B cell (primary cell): ENCODE measurements at regions not wholly inside any gene's neighbourhood (a gene's known extent, or its start where the extent isn't known, plus 50 kb on each side); places are given as distances from the start of the nearest gene placed in this dataset.

Experiments used
- ATAC-seq: fragments of 200-7000 bp; cut with Tn5 transposase; one replicate; pipeline ENCODE4 v1.10.0; 2021; ENCODE audit warnings: low read depth, mild to moderate bottlenecking, moderate number of reproducible peaks, moderate library complexity
- CTCF ChIA-PET: fragments of 350-600 bp; sonication (Branson Sonifier 250); formaldehyde crosslinking; loops from one replicate; lab custom pipeline; 2021; ENCODE audit warnings: antibody characterized with exemption, inconsistent platforms; lab: Charles Lee
- POLR2A ChIA-PET: fragments of 350-600 bp; sonication (Branson Sonifier 250); formaldehyde crosslinking; loops from one replicate; lab custom pipeline; 2021; ENCODE audit warnings: antibody characterized with exemption; lab: Charles Lee
- DNase-seq: peaks from one replicate; pipeline ENCODE4 v3.0.0; 2013
- H2AFZ ChIP-seq: 2 replicates; pipeline ENCODE4 v1.6.1; 2012; ENCODE audit warnings: mild to moderate bottlenecking, low read depth, low read length; ENCODE audit not compliant: insufficient read depth, poor library complexity, severe bottlenecking
- H3K27ac ChIP-seq, 2 donors: 1 replicate in 1 of 2; 2 replicates in 1 of 2; pipeline ENCODE4 v1.5.1; 2012 to 2013; ENCODE audit warnings: low read length in 2 of 2, mild to moderate bottlenecking in 2 of 2, moderate library complexity in 1 of 2
- H3K27me3 ChIP-seq, 4 experiments: fragments of 200-600 bp in 1 of 4; sonication (generic) in 1 of 4; replicated peaks in 1 of 4; 1 replicate in 2 of 4; 2 replicates in 2 of 4; pipeline versions ENCODE4 v1.6.1 to v1.7.0; 2013 to 2016; ENCODE audit warnings: low read length in 3 of 4, mild to moderate bottlenecking in 2 of 4, mixed read lengths in 1 of 4, moderate library complexity in 1 of 4; ENCODE audit not compliant: insufficient read depth in 4 of 4, control insufficient read depth in 3 of 4; ENCODE audit errors: control extremely low read depth in 1 of 4
- H3K36me3 ChIP-seq, 2 experiments: replicated peaks in 1 of 2; 1 replicate in 1 of 2; 2 replicates in 1 of 2; pipeline versions ENCODE4 v1.6.1 to v1.7.1; 2013; ENCODE audit warnings: low read length in 1 of 2; ENCODE audit not compliant: insufficient read depth in 2 of 2, control insufficient read depth in 1 of 2; ENCODE audit errors: control extremely low read depth in 1 of 2, extremely low read depth in 1 of 2
- H3K4me1 ChIP-seq, 2 donors: fragments of 200-600 bp in 1 of 2; sonication (generic) in 1 of 2; 1 replicate in 1 of 2; 2 replicates in 1 of 2; pipeline versions ENCODE4 v1.5.1 to v1.6.1; 2013 to 2017; ENCODE audit warnings: low read length in 2 of 2; ENCODE audit not compliant: control insufficient read depth in 2 of 2, insufficient read depth in 2 of 2
- H3K4me2 ChIP-seq: replicated peaks from 2 replicates; pipeline ENCODE3; 2012; ENCODE audit warnings: mild to moderate bottlenecking, low read depth, low read length; ENCODE audit not compliant: poor library complexity, severe bottlenecking
- H3K4me3 ChIP-seq, 5 experiments: fragments of 200-600 bp in 1 of 5; sonication (generic) in 1 of 5; 1 replicate in 3 of 5; 2 replicates in 2 of 5; pipeline versions ENCODE4 v1.5.1 to v1.7.0; 2011 to 2016; ENCODE audit warnings: low read length in 4 of 5, mild to moderate bottlenecking in 4 of 5, low read depth in 2 of 5, control low read depth in 1 of 5, moderate library complexity in 1 of 5; ENCODE audit not compliant: insufficient read depth in 1 of 5; ENCODE audit errors: control extremely low read depth in 1 of 5, extremely low read depth in 1 of 5
- H3K79me2 ChIP-seq: fragments of 200-600 bp; sonication (generic); one replicate; pipeline ENCODE4 v1.6.0; 2016; ENCODE audit warnings: low read length; ENCODE audit not compliant: control insufficient read depth, insufficient read depth
- H3K9ac ChIP-seq: fragments of 200-600 bp; sonication (generic); 2 replicates; pipeline ENCODE4 v1.6.1; 2017; ENCODE audit warnings: mild to moderate bottlenecking, low read length, moderate library complexity
- H3K9me3 ChIP-seq, 3 donors: one replicate each; pipeline versions ENCODE4 v1.6.1 to v1.7.1; 2013; ENCODE audit warnings: low read length in 2 of 3; ENCODE audit not compliant: control insufficient read depth in 2 of 3, insufficient read depth in 1 of 3; ENCODE audit errors: control extremely low read depth in 1 of 3
- H4K20me1 ChIP-seq: 2 replicates; pipeline ENCODE4 v1.6.0; 2012; ENCODE audit warnings: mild to moderate bottlenecking, low read length; ENCODE audit not compliant: insufficient read depth, control insufficient read depth, poor library complexity, severe bottlenecking
- H3K27ac Mint-ChIP-seq: one replicate; pipeline ENCODE4 v1.8.0; 2021; ENCODE audit warnings: mixed read lengths
- H3K27me3 Mint-ChIP-seq: one replicate; pipeline ENCODE4 v1.8.0; 2021; ENCODE audit warnings: mixed read lengths
- H3K4me1 Mint-ChIP-seq: one replicate; pipeline ENCODE4 v1.8.0; 2021; ENCODE audit warnings: mixed read lengths
- H3K4me3 Mint-ChIP-seq: one replicate; pipeline ENCODE4 v1.8.0; 2021; ENCODE audit warnings: mixed read lengths
- H3K9me3 Mint-ChIP-seq: one replicate; pipeline ENCODE4 v1.8.0; 2022; ENCODE audit warnings: mixed read lengths; ENCODE audit not compliant: insufficient read depth
- EZH2 ChIP-seq: IDR thresholded peaks from 2 replicates; pipeline ENCODE4 v1.6.1; 2012; ENCODE audit warnings: borderline replicate concordance, low read depth, mild to moderate bottlenecking, moderate library complexity, low read length; ENCODE audit not compliant: insufficient read depth, poor library complexity, severe bottlenecking
- WGBS: methylation state at CpG from one replicate; pipeline ENCODE4 v1.1.5; 2013; ENCODE audit warnings: missing lambda C conversion rate; ENCODE audit not compliant: insufficient coverage; 5-methylcytosine and 5-hydroxymethylcytosine counted together
- intact Hi-C: fragments of 100-400 bp; cut with micrococcal nuclease; formaldehyde crosslinking; loops from one replicate; pipeline ENCODE4 v1.10.0; 2022
- TF ChIP-seq, protein P1 (sequence below): fragments of 200-600 bp; IDR thresholded peaks from one replicate; pipeline ENCODE4 v1.8.0; 2022; ENCODE audit warnings: antibody characterized with exemption, mild to moderate bottlenecking

DNA sequence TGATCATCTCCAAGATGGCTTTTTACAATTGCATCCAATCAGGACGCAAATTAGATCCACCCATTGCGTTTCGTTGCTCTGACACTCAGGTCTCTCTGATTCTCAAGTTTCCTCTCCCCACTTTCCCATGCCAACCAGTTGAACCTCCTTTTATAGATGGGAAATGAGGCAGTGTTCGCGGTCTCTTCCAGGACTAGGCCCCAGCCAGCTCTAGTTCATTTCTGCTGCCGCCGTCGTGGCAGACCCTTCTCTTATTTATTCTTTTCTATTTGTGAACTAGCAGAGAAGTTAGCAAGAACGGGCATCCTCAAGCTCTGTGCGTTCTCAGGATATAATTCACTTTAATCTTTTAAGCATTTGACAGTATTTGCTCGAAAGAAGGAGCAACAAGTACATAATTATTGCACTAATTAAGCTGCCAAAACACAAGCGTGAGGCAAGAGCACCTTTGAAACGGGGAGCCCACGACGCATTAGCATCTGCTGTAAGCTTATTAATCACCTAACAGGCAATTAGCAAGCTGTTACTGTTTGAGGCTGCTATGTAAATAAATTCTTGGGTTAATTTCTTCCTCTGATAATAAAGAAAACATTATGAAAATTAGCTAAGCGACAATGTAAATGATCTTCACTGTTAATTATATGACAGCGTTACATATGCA, 246.4 kb upstream of the TLE3 start:
- no peak overlapping the region for H3K27ac Mint-ChIP-seq
- H3K4me3 Mint-ChIP-seq, result no peak overlapping the region
- H3K9ac ChIP-seq, result no peak overlapping the region
- 93% methylated on average over 6 of the region's 17 CpGs for WGBS
- no peak overlapping the region for H3K4me2 ChIP-seq
- H3K27me3 ChIP-seq, result peaks cover 0 to 6% (median 1%) of the 10 kb centered on the region in 4 experiments
- no peak overlapping the region for H3K27ac ChIP-seq
- H2AFZ ChIP-seq, result no peak overlapping the region
- H3K9me3 Mint-ChIP-seq, result no peaks in the 10 kb centered on the region
- ChIA-PET CTCF (no interaction called here), POLR2A (no interaction called here)
- H4K20me1 ChIP-seq, result no peaks in the 10 kb centered on the region
- DNase-seq, result no peak
- H3K36me3 ChIP-seq, result no peaks in the 10 kb centered on the region
- peaks cover 2 to 11% of the 10 kb centered on the region in 2 donors for H3K4me1 ChIP-seq
- peaks cover 7% of the 10 kb centered on the region for H3K4me1 Mint-ChIP-seq
- TF ChIP-seq, protein P1, sequence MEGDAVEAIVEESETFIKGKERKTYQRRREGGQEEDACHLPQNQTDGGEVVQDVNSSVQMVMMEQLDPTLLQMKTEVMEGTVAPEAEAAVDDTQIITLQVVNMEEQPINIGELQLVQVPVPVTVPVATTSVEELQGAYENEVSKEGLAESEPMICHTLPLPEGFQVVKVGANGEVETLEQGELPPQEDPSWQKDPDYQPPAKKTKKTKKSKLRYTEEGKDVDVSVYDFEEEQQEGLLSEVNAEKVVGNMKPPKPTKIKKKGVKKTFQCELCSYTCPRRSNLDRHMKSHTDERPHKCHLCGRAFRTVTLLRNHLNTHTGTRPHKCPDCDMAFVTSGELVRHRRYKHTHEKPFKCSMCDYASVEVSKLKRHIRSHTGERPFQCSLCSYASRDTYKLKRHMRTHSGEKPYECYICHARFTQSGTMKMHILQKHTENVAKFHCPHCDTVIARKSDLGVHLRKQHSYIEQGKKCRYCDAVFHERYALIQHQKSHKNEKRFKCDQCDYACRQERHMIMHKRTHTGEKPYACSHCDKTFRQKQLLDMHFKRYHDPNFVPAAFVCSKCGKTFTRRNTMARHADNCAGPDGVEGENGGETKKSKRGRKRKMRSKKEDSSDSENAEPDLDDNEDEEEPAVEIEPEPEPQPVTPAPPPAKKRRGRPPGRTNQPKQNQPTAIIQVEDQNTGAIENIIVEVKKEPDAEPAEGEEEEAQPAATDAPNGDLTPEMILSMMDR, result no peak
- H3K9me3 ChIP-seq, result no peaks in the 10 kb centered on the region
- no peak for ATAC-seq
- H3K79me2 ChIP-seq, result no peaks in the 10 kb centered on the region
- no peak overlapping the region for H3K4me3 ChIP-seq
- intact Hi-C loops, result no loop called here
- no peaks in the 10 kb centered on the region for H3K27me3 Mint-ChIP-seq

DNA sequence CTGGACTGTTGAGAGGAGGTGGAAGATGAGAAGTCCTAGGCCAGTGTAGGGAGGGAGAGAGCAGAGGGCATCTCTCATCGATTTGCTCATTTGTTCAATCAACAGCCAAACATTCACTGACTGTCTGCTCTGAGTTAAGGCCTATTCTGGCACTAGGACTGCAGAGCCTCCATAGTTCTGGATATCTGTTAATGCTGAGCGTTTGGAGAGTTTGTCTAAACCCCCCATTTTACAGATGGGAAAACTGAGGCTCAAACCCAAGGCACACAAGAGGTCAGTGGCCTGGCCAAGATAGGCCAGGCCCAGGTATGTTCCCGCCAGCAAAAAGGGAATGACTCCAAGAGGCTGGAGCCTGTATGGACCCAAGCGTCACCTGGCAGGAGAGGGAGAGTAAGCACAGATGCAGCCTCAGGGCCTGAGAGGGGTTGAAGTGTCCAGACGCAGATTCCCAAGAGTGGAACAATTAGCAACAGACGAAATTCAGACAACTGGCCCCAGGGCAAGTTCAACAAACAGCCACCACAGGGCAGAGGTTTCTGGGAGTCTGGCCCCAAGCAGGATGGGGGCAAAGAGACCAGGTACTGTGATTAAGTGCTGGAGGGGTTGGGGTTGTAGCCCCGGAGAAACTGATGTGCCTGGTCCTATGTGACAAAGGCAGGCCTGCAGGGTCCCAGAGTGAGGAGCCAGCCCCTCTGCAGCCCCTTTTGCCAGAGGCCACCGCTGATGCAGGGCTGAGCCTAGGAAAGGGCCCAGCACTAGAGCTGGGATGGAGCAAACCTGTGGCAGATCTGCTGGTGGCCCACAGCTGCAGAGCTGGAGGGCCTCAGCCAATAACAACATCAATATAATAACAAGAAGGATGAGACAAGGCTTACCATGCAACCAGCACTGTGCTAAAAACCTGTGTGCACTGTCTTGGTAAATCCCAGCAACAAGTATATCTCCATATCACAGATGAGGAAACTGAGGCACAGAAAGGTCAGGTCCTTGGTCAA, 245.1 kb upstream of the TLE3 start:
- DNase-seq (no peak), ATAC-seq (no peak)
- H3K4me3 ChIP-seq, result no peak overlapping the region
- no peak overlapping the region for H3K27ac ChIP-seq
- no peak overlapping the region for H3K4me2 ChIP-seq
- 99% methylated on average over 8 of the region's 8 CpGs for WGBS
- H3K9me3 ChIP-seq, result no peaks in the 10 kb centered on the region
- H3K27me3 Mint-ChIP-seq, result no peaks in the 10 kb centered on the region
- POLR2A ChIA-PET, result no interaction called here
- peaks cover 0 to 6% (median 0%) of the 10 kb centered on the region in 4 experiments for H3K27me3 ChIP-seq
- H2AFZ ChIP-seq, result no peak overlapping the region
- H3K4me3 Mint-ChIP-seq, result no peak overlapping the region
- no peaks in the 10 kb centered on the region for H4K20me1 ChIP-seq
- H3K4me1 Mint-ChIP-seq, result peaks cover 4% of the 10 kb centered on the region
- no peak overlapping the region for H3K27ac Mint-ChIP-seq
- intact Hi-C loops, result no loop called here
- H3K79me2 ChIP-seq, result no peaks in the 10 kb centered on the region
- no peaks in the 10 kb centered on the region for H3K9me3 Mint-ChIP-seq
- TF ChIP-seq EZH2, result no peak
- TF ChIP-seq, protein P1, result no peak
- H3K9ac ChIP-seq, result no peak overlapping the region
- CTCF ChIA-PET, result no interaction called here
- no peaks in the 10 kb centered on the region for H3K36me3 ChIP-seq
- peaks cover 0 to 1% of the 10 kb centered on the region in 2 donors for H3K4me1 ChIP-seq
